ENCODE measurements at regions not wholly inside any gene's neighbourhood (a gene's known extent, or its start where the extent isn't known, plus 50 kb on each side); places are given as distances from the start of the nearest gene placed in this dataset.

DNA sequence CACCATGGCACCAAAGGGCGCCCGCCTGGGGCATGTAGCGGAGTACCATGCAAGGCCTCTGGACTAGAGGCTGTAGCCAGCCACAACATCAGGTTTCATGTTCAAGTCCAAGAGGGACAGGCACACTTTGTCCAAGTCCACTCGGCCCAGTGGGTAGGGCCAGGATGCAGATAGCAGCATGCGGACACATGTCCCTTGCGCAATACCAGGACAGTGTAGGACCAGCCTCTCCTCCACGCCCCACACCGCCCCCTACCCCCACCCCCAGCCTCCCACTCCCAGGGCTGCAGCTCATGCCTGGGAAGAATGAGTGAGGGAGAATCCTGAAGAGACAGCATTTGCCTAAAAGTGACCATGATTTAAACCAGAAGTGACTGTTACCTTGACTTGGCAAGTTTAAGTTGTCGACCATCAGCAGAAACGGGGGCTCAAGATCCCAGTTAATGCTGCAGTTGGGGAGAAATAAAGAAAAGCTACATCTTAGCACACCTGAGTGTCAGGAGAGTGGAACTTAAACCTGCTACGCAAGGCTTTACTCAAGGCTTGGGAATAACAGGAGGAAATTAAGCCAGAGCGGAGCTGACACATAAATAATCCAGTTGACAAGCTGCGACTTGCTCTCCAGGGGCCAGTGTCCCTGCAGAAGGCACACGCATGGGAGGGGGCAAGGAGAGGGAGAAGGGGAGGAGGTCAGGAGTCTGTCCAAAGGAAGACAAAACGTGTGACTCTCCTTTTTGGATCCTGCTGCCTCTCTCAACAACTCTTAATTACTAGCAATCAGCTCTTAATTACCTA lies 221.7 kb downstream of the BCOR start:
- Histone ChIP-seq H3K4me2 (ENCODE audit: low read depth, low read length) (no peak overlapping the region), H3K23ac (ENCODE audit: low read depth, low read length) (no peak overlapping the region), H3K9me1 (ENCODE audit: insufficient read depth, low read length) (no peaks in the 10 kb centered on the region), H3K14ac (replicated peaks; ENCODE audit: low read depth, low read length) (no peak overlapping the region), H4K91ac (ENCODE audit: insufficient read depth, low read depth, low read length) (no peak overlapping the region), H2AK9ac (replicated peaks; ENCODE audit: low read depth, low read length, poor library complexity) (no peak overlapping the region), H3K4me1 (ENCODE audit: control insufficient read depth, insufficient read depth, low read length) (no peaks in the 10 kb centered on the region), H4K8ac (ENCODE audit: low read depth in 2 of 2, low read length in 2 of 2) (no peak overlapping the region), H4K20me1 (ENCODE audit: insufficient read depth, low read length) (no peaks in the 10 kb centered on the region), H3K4ac (ENCODE audit: low read depth, low read length) (no peak overlapping the region), H3K4me3 (ENCODE audit: insufficient read depth, low read depth, low read length) (no peak overlapping the region), H2BK120ac (ENCODE audit: low read depth, low read length) (no peak overlapping the region), H3K9me3 (ENCODE audit: control insufficient read depth, insufficient read depth, low read length) (no peaks in the 10 kb centered on the region), H3K9ac (ENCODE audit: low read depth, low read length) (no peak overlapping the region), H2BK5ac (ENCODE audit: low read depth, low read length, poor library complexity, severe bottlenecking) (no peak overlapping the region), H2AFZ (replicated peaks; ENCODE audit: low read length, poor library complexity) (no peak overlapping the region), H3K27ac (ENCODE audit: insufficient read depth, low read length) (no peak overlapping the region), H3K56ac (ENCODE audit: extremely low read depth, insufficient read depth, low read length) (no peak overlapping the region), H2BK15ac (ENCODE audit: low read depth, low read length) (no peak overlapping the region), H2AK5ac (ENCODE audit: low read depth, low read length) (no peak overlapping the region; the same call in 1 of the 2 replicates), H3K18ac (ENCODE audit: low read depth, low read length) (no peak overlapping the region), H3K36me3 (ENCODE audit: control insufficient read depth, insufficient read depth, low read length) (no peaks in the 10 kb centered on the region), H3K27me3 (ENCODE audit: control insufficient read depth, insufficient read depth, low read length) (peaks cover 28% of the 10 kb centered on the region), H2BK20ac (ENCODE audit: low read depth, low read length) (no peak overlapping the region), H4K5ac (ENCODE audit: low read depth, low read length) (no peak overlapping the region), H3K79me1 (ENCODE audit: low read depth in 1 of 2, low read length in 2 of 2) (no peaks in the 10 kb centered on the region)
- no TSS peak for BruUV-seq (replicated peaks)
- no peak for ATAC-seq (ENCODE audit: low read depth)
- in situ Hi-C loops (cut with MboI; ENCODE audit: low sequenced_read_pairs) (no loop called here), intact Hi-C loops (cut with micrococcal nuclease) (no loop called here), dilution Hi-C loops (cut with HindIII; ENCODE audit: low sequenced_read_pairs, unreplicated experiment) (no loop called here)
- CTCF ChIA-PET: no interaction called here
- POLR2A ChIA-PET (ENCODE audit: unreplicated experiment): no interaction called here
- WGBS, 2 experiments (ENCODE audit: extremely low coverage in 2 of 2, insufficient read length in 1 of 2): 78% methylated on average over 6 of the region's 15 CpGs; no CpG with 5 or more reads in 1 of the 2 experiments
- DNase-seq: no peak
- TF ChIP-seq CEBPB (IDR thresholded peaks at IDR 0.05; ENCODE audit: low read depth, low read length): peak; percentile 75
- no peak for TF ChIP-seq BHLHE40 (IDR thresholded peaks at IDR 0.05; ENCODE audit: low read depth, low read length)

Data from IMR-90 (cell line).